Umbilical cord (tissue), 1 donor: ENCODE measurements at regions not wholly inside any gene's neighbourhood (a gene's known extent, or its start where the extent isn't known, plus 50 kb on each side); places are given as distances from the start of the nearest gene placed in this dataset.
"Not testable (repeated sequence)": the region's sequence is repeated elsewhere in the genome, so short reads cannot be mapped to it uniquely, and the experiment has no call there.

Experiments
- DNase-seq: peaks from one replicate; pipeline ENCODE4 v3.0.0-alpha.2; 2015; ENCODE audit warnings: low spot score

DNA sequence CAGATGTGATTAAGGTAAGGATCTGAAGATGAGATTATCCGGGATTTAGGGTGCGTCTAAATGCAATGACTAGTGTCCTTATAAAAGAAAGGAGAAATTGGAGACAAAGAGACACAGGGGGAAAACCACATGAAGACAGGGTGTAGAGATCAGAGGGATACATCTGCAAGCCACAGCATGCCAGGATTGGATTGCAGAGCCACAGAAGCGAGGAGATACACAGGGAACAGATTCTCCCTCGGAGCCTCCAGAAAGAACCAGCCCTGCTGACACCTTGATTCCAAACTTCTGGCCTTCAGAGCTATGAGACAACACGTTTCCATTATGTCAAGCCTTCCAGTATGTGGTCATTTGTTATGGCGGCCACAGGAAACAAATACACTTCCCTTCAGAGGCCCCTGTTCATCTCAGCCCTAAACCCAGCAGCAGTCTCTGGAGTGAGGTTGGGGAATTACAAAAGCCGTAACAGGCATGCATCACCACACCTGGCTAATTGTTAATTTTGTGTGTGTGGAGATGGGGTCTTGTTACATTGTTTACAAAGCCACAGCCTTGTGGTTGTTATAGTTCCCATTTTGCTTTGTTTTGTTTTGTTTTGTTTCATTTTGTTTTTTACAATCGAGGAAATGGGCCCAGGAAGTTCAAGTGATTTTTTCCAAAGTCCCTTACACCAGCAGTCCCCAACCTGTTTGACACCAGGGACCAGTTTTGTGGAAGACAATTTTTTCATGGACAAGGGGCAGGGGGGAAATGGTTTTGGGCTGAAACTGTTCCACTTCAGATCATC is 51.6 kb upstream of the LYRM9 start:
- DNase-seq = no peak

DNA sequence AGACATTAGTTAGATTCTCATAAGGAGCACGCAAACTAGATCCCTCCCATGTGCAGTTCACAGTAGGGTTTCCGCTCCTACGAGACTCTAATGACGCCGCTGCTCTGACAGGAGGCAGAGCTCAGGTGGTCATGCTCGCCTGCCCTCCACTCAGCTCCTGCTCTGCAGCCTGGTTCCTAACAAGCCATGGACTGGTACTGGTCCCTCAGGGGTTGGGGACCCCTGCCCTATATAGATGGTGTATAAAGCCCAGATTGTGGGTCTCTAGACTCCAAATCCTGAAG is 52.1 kb upstream of the LYRM9 start:
- no peak for DNase-seq

DNA sequence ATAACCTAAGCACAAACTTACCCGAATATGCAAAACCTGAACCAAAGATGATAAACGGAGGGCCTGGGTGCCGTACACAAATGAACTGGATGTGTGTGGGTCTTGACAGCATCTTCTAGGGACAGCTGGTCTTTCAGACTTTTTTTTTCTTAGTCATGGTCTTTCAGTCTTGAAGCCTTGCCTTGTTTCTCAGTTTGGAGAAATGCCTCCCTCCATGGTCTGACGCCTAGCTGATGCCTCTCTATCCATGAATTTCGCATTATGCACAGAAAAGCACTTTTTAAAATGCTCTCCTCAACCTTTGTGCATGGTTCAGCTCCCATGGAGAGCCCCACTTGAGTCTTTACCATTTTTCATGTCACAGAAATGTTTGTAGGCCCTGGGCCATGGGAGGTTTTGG is 52.8 kb upstream of the LYRM9 start:
- no peak for DNase-seq

DNA sequence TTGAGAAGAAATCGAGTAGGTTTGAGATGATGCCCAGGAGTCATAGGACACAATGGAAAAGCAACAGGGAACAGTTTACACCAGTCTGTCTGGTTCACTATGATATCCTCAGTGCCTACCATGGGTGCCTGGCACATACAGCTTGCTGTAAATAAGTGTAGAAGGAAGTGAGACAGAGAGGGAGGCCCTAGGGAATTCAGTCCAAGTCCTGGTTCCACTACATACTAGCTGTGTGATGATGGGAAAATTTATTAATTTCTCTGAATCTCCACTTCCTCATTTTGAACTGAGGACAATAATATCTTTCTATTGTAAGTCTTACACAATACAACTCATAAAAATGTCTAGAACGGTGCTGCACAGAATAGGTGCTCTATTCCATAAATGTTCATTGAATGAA is 53.3 kb upstream of the LYRM9 start:
- no peak for DNase-seq

DNA sequence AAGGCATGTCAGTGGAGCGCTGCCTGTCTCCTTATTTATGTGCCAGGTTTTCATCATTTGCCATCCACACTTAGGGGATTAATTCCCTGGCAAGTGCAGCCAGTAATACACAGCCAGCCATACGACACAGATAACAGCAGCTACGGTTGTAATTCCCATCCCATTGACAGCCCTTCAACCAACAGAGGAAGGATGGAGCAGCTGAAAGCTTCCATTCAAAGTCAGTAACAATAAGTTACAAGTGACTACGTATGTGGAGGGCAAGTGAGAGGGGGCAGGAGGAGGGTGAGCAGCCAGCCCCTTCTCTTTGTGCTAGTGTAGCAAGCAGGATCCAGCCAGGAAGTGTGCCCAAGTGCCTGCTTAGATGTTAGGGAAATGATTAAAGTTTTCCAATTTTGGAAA is 53.8 kb upstream of the LYRM9 start:
- DNase-seq = no peak

DNA sequence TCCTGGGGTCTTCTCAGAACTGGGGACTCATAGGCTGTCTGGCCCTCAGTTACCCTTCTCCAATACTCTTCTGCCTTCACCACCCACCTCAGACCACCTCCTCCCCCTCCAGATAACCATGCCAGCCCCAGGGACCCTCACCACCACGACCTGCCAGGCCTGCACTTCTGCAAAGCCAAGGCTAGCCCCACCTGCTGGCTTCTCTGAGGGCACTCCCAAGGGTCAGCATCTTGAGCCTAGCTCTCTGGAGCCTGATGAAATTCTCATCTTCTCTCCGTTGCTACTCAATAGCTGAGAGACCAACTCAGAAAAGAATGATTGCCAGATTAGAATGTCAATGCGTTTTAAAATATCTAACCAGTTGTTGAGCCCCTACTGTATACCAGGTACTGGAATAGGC is 56.1 kb upstream of the LYRM9 start:
- no peak for DNase-seq

DNA sequence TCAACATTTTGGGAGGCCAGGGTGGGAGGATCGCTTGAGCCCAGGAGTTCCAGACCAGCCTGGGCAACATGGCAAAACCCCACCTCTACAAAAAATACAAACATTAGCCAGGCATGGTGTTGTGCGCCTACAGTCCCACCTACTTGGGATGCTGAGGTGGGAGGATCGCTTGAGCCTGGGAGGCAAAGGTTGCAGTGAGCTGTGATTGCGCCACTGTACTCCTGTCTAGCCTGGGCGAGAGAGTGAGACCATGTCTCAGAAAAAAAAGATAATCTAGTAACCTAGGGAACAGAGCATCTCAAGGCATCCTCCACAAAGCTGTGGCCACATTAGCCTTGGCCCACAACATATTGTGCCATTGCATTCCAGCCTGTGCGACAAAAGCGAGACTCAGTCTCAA is 57.1 kb upstream of the LYRM9 start:
- DNase-seq = not testable (repeated sequence)

DNA sequence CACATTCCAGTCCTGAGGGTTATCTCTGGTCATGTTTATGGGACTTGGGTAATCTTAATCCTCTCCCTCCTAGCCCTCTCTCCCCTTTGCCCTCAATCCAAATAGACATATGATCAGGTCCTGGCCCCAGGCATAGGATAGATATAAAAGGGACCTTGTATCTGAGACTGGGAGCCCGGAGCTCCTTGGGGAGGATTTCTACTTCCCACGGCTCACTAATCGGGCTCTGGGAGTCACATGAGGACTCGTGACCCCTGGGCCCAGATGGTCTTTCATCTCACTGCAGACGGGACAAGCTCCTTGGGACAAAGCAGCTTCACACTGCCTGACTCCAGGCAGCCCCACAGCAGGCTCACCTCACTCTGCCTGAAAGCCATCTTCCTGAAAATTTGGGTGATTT is 57.8 kb upstream of the LYRM9 start:
- no peak for DNase-seq

DNA sequence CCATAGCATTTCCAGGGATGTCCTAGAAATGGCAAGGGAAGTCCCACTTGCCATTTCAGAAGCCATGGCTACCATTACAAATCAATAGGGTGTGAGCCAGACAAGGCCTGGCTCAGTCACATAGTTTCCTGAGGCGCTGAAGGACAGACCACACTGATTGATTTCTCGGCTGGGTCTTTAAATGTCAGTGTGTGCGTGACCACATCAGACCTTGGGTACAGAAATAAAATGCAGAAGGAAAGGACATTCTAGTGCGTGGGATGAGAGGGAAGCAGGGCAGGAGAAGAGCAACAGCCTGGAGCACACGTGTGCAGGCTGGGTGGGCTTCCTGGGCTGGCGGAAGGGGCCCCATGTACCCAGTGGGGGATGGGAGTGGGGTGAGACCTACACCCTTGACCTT is 58.7 kb upstream of the LYRM9 start:
- no peak for DNase-seq

DNA sequence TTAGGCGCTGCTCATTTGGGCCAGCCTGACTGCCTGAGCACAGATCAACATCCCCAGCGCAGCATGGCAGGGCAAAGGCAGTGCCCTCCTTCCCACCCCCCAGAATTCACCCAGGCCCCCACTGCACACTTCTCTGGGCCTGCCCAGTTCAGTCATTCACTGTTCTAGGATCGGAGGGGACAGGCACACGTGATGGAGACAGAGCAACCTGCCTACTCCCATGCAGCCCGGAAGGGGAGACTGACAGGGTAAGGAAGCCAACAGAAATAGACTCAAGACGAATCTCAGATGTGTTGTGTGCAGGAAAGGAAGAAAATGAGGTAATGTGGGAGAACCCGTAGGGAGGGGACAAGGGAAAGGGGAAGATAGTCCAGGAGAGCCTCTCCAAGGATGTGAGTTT is 59.2 kb upstream of the LYRM9 start:
- no peak for DNase-seq

DNA sequence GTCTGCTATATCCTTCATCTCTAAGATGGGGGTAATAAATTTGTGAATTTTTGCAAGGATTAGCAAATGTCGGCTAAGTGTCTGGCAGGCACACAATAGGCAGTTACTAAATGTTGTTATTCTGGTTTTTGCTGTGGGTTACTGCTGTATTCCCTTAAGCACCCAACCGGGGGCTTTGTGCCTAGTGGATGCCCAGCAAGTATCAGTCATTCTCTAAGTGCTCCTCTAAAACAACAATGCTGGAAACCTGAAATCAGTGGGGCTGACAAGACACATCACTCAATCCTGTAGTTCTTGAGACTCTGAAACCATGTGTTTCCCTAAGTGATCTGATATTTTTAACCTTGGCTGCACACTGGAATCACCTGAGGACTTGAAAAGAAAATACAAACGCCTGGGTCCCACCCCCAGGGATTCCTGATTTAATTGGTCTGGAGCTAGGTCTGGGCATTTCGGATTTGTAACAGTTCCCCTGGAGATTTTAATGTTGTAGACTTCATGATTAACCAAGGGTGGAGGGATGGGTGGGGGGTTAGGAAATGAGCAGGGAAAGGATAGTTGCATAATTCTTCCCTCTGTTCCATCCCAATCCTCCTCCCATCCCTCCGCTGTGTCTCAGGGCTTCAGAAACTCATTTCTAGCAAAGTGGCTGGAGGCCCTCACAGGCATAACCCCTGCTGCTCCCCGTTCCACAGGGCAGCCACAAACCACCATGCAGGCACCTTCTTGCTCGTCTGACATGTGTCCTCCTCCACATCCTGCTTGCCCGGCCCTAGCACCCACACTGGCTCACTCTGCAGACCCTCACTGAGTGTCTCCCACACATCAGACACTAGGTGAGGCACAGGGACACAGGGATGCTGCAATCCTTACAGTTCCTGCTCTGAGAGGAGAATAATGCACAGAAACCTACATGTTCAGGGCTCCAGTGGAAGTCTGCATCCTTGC is 61.7 kb upstream of the LYRM9 start:
- no peak for DNase-seq

DNA sequence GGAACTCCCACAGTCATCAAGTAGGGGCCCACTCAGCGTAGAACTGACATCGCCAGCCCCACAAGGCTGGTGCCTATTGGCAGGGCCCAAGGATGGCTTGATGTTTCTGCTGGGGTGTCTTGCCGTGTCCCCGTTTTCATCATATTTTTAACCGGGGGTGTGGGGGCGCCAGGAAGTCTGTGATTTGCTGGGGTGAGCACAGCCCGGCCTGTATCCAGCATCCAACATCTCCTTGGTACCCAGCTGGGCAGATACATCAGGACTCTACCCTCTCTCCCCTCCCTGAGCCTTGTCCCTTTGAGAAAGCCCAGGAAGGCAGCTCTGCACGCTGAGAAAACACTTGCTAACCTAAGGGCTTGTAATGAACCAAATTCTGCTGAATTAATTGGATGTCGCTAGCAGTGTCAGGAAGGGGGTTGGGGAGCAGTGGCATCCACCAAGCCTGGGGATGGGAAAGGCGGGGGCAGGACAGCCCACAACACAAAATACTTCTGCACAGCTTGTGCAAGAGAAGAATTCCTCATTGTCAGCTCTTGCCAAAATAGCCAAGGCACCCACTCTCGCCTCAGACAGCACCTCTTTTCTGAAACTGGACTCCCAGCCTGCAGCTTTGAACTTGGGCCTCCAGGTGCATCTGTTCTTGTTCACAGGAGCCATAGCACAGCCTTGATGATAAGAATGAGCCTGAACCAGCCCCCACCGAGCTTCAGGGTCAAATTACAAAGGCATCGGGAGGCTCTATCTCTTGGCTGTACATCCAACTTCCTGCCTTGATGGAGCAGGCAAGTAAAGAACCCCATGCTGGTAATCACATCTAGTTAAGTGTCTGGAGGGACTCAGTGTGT is 63.7 kb upstream of the LYRM9 start:
- DNase-seq = peak; percentile 27

DNA sequence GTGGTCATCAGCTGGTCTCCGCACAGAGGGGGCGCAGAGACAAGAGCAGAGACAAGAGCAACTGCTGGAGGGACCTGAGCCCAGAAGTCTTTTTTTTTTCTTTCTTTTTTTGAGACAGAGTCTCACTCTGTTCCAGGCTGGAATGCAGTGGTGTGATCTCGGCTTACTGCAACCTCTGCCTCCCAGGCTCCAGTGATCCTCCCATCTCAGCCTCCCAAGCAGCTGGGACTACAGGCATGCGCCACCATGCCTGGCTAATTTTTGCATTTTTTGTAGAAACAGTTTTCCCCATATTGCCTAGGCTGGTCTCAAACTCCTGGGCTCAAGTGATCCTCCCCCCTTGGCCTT is 64.3 kb upstream of the LYRM9 start:
- DNase-seq = not testable (repeated sequence)

DNA sequence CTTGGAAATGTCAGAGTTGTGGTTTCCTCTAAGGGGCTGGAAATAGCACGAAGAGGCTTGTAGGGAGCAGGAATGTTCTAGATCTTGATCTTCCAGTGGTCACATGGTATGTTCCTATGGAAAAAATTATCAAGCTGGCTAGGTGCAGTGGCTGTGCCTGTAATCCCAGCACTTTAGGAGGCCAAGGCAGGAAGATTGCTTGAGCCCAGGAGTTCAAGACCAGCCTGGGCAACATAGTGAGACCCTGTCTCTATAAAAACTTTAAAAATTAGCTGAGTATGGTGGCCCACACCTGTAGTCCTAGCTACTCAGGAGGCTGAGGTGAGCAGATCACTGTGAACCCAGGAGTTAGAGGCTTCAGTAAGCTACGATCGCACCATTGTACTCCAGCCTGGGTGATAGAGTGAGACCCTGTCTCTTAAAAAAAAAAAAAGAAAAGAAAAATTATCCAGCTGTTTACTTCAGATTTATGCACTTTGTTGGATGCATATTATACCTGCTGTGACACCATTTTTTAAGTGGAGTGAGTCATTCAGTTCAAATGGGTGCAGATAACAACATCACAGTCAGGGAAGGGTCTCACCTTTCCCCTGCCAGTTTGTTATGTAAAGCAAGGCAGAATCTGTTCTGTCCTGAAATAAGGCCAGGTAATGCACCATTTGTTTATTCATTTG is 65.7 kb upstream of the LYRM9 start:
- no peak for DNase-seq

DNA sequence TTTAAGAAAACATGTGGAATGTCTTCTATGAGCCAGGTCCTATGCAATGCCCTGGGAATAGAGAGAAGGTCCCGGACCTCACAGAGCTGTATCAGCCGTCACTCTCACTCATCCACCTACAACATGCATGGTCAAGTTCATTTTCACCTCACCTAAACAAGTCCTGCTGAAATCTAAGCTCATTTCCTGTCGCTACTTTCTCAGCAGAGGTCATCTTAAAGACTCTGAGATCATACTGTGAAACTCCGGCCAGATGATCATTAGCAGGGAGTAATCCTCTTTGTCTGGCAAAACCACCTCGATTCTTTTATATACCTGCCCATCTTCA is 66.2 kb upstream of the LYRM9 start:
- no peak for DNase-seq

DNA sequence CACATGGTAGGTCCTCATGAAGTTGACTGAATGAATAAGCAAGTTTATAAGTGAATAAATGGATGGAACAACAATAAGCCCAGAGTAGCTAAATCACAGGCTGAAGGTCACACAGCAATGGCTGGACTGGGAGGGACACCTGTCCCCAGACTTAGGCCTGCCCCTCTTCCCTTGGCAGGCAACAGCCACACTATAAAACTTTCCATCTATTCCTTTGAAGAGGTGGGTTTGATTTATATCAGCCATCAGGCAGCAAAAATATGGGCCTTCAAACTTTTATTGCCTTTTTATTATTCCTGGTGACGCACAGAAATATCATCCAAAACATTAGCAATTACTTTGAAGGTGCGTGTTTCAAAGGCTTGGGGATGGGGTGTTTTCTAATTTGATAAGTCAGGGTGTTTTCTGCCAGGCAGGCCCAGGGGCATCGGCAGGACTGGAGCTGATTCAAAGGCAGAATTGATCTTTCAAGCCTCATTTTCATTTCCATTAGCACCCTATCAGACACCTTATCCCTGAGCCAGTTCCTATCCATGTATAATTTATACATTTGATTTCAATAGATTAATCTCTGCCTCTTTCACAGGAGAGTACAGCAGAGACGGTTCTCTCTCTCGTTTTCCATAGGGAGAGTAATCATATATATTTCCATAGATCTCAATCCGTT is 67.2 kb upstream of the LYRM9 start:
- DNase-seq = no peak

DNA sequence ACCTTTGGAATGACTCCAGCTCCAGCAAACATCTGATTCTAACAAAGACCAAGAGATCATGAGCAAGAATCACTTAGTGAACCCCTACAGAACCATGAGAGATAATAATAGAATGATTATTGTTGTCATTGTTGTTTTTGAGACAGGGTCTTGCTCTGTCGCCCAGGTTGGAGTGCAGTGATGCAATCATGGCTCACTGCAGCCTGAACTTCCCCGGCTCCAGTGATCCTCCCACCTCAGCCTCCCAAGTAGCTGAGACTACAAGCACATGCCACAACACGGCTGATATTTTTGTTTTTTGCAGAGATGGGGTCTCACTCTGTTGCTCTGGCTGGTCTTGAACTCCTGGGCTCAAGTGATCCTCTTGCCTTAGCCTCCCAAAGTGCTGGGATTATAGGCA is 69.4 kb upstream of the LYRM9 start:
- DNase-seq = not testable (repeated sequence)

DNA sequence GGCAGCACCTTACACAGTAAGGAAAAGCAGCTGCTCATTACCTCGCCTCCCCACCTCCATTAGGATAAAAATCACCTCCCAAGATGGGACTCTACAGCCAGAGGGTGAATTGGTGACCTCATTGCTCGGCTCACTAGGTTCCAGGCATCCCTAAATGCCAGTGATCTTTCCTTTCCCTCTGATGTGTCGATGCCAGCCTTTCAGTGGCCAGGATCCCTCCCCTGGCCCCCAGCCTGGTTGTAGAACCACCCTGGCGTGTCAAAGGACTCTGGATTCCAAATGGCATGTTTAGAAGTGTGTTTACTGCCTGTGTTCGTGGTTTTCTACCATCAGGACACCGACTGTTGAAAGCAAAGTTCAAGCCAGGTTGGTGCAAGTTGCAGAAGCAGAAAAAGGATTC is 72.1 kb upstream of the LYRM9 start:
- DNase-seq = no peak

DNA sequence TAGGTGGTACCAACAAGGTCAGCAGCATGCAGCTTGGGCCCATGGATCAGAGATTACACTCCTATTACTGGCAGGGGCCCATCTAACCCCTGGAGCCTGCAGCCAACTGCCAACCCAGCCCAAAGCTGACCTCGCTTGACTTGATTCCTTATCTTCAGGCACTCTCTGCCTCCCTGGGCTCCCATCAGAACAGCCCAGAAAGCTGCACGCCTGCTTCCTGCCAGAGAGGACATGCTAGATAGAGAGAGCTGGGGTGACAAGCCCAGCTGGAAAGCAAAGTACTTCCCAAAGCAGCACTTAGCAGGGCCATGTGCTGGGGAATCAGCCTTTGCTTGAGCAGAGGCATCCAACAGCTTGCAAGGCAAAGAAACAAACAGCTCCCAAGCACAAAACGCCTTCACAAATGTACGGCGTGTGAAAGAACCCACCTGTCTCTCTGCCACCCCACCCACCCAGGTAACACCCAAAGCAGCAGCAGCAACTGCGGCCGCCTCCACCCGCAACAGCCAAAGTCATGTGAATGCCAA is 74.2 kb upstream of the NLK start:
- no peak for DNase-seq

DNA sequence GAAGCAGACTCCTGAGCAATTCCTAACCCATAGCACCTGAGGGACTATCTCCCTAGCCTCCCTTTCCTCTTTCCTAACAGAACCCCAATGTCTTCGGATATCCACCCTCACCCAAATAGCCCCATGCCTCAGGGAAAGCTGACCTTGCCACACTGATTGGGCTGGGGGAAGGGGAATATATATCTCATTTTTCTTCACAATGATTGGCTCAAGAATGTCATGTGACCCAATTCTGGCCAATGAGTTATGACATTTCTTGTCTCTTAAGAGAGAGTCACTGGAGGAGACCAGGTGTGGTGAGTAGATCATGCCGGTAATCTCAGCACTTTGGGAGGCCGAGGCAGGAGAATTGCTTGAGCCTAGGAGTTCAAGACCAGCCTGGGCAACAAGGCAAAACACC is 71.9 kb upstream of the NLK start:
- no peak for DNase-seq
